ENCODE measurements at regions not wholly inside any gene's neighbourhood (a gene's known extent, or its start where the extent isn't known, plus 50 kb on each side); places are given as distances from the start of the nearest gene placed in this dataset.

GRCh38 chr1:207966521-207966920 is 55.6 kb upstream of the CD34 start:
- TF ChIP-seq CTCF (conservative IDR thresholded peaks at IDR 0.05) = no peak
- H3K9ac ChIP-seq (ENCODE audit: extremely low read depth, insufficient read length, low read length) = no peak overlapping the region
- Mint-ChIP-seq H3K9me3 (no peaks in the 10 kb centered on the region), H3K36me3 (ENCODE audit: insufficient read depth in 1 of 3, low read depth in 3 of 3) (no peaks in the 10 kb centered on the region; a peak in 1 of 7 replicates), H3K27ac (no peak overlapping the region), H3K4me3 (no peak overlapping the region), H3K27me3 (ENCODE audit: low read depth) (peaks cover 50% of the 10 kb centered on the region), H3K4me1 (peaks cover 17 to 18% of the 10 kb centered on the region in 2 experiments)
- no peak overlapping the region for H2AK5ac ChIP-seq (ENCODE audit: insufficient read length, low read length)
- no peak overlapping the region for H2BK120ac ChIP-seq (ENCODE audit: low read depth, low read length, poor library complexity, severe bottlenecking)
- no peak overlapping the region for H3K23ac ChIP-seq (ENCODE audit: insufficient read length, low read depth, low read length)
- H3K27ac ChIP-seq (ENCODE audit: insufficient read length, low read depth, low read length) = no peak overlapping the region
- no peaks in the 10 kb centered on the region; the same call in 1 of the 2 replicates for H3K27me3 ChIP-seq (ENCODE audit: insufficient read depth, low read length)
- H4K8ac ChIP-seq (replicated peaks; ENCODE audit: insufficient read length, low read depth, low read length) = no peak overlapping the region
- no peaks in the 10 kb centered on the region for H3K79me2 ChIP-seq (ENCODE audit: insufficient read depth, low read length)
- WGBS (ENCODE audit: extremely low coverage, insufficient read length, low lambda C conversion rate) = no CpG with 5 or more reads among the region's 5 CpGs
- no peak overlapping the region for H3K56ac ChIP-seq (ENCODE audit: insufficient read length, low read depth, low read length)
- no peak overlapping the region for H2BK5ac ChIP-seq (ENCODE audit: insufficient read length, low read length)
- H3K18ac ChIP-seq (ENCODE audit: insufficient read length, low read depth, low read length) = no peak overlapping the region
- H3K4me1 ChIP-seq (ENCODE audit: insufficient read depth, low read length) = no peaks in the 10 kb centered on the region
- H3K14ac ChIP-seq (ENCODE audit: insufficient read depth, low read length) = no peak overlapping the region
- H2BK12ac ChIP-seq (ENCODE audit: insufficient read length, low read depth, low read length) = no peak overlapping the region
- H2AFZ ChIP-seq (ENCODE audit: low read length) = no peak overlapping the region
- no peaks in the 10 kb centered on the region for H4K20me1 ChIP-seq (ENCODE audit: control insufficient read depth, insufficient read depth, insufficient read length)
- peaks cover 6% of the 10 kb centered on the region for H3K23me2 ChIP-seq (ENCODE audit: insufficient read length, low read depth, low read length, poor library complexity, severe bottlenecking)
- H4K5ac ChIP-seq (ENCODE audit: insufficient read length, low read depth, low read length) = no peak overlapping the region
- no peak overlapping the region for H2BK20ac ChIP-seq (ENCODE audit: low read depth, low read length, poor library complexity, severe bottlenecking)
- H3T11ph ChIP-seq (ENCODE audit: low read length) = no peak overlapping the region
- no peaks in the 10 kb centered on the region for H3K79me1 ChIP-seq (ENCODE audit: insufficient read depth, low read depth, low read length, poor library complexity, severe bottlenecking)
- H3K4ac ChIP-seq (ENCODE audit: low read depth, low read length) = no peak overlapping the region
- no peak overlapping the region for H2BK15ac ChIP-seq (ENCODE audit: low read depth, low read length)
- no peak overlapping the region for H3K4me2 ChIP-seq (ENCODE audit: insufficient read depth, insufficient read length, low read length)
- no peaks in the 10 kb centered on the region for H3K9me3 ChIP-seq (ENCODE audit: control insufficient read depth, low read depth, low read length)
- no peak overlapping the region for H4K91ac ChIP-seq (ENCODE audit: insufficient read length, low read depth, low read length)
- DNase-seq = no peak

Measured in H9 (cell line).